ENCODE measurements at regions not wholly inside any gene's neighbourhood (a gene's known extent, or its start where the extent isn't known, plus 50 kb on each side); places are given as distances from the start of the nearest gene placed in this dataset.

- TF ChIP-seq CTCF (IDR thresholded peaks at IDR 0.05) (no peak), POLR2AphosphoS5 (IDR thresholded peaks at IDR 0.05) (no peak), POLR2A (IDR thresholded peaks at IDR 0.05) (no peak)
Observed at GRCh38 chr10:130914367-130914766, 397.2 kb downstream of the TCERG1L start.
